GM18520 (cell line): ENCODE measurements at regions not wholly inside any gene's neighbourhood (a gene's known extent, or its start where the extent isn't known, plus 50 kb on each side); places are given as distances from the start of the nearest gene placed in this dataset.

Experiments used
- ATAC-seq: cut with Tn5 transposase; IDR thresholded peaks from one replicate; pipeline ENCODE4 v1.9.1; 2021; ENCODE audit not compliant: unreplicated experiment

GRCh38 chr10:123402656-123403055 lies 248.5 kb downstream of the BUB3 start:
- ATAC-seq = peak; percentile 68

- ATAC-seq = no peak
These were observed 250.2 kb downstream of the BUB3 start for GRCh38 chr10:123404357-123404756.

GRCh38 chr10:123408660-123409059 lies 254.5 kb downstream of the BUB3 start:
- no peak for ATAC-seq

- no peak for ATAC-seq
These were observed 255.2 kb downstream of the BUB3 start for GRCh38 chr10:123409426-123409825.

- no peak for ATAC-seq
These were observed 255.7 kb downstream of the BUB3 start for GRCh38 chr10:123409884-123410283.

GRCh38 chr10:123413353-123413752 lies 252.8 kb upstream of the GPR26 start:
- no peak for ATAC-seq

- no peak for ATAC-seq
These were observed 250.6 kb upstream of the GPR26 start for GRCh38 chr10:123415523-123415922.

GRCh38 chr10:123417414-123417813 lies 248.7 kb upstream of the GPR26 start:
- no peak for ATAC-seq

GRCh38 chr10:123421461-123421860 lies 244.7 kb upstream of the GPR26 start:
- ATAC-seq = no peak

GRCh38 chr10:123422261-123422660 lies 243.9 kb upstream of the GPR26 start:
- ATAC-seq = no peak

GRCh38 chr10:123424537-123424936 lies 241.6 kb upstream of the GPR26 start:
- ATAC-seq = no peak

GRCh38 chr10:123425680-123426079 lies 240.5 kb upstream of the GPR26 start:
- ATAC-seq = no peak

GRCh38 chr10:123427165-123427786 lies 238.9 kb upstream of the GPR26 start:
- ATAC-seq = no peak

GRCh38 chr10:123428391-123428790 lies 237.8 kb upstream of the GPR26 start:
- ATAC-seq = no peak

- no peak for ATAC-seq
These were observed 236.4 kb upstream of the GPR26 start for GRCh38 chr10:123429706-123430221.

- no peak for ATAC-seq
These were observed 232.6 kb upstream of the GPR26 start for GRCh38 chr10:123433539-123433938.

- ATAC-seq = no peak
These were observed 231.6 kb upstream of the GPR26 start for GRCh38 chr10:123434435-123435039.

GRCh38 chr10:123442901-123443300 lies 223.3 kb upstream of the GPR26 start:
- ATAC-seq = peak; percentile 94

GRCh38 chr10:123443924-123444323 lies 222.2 kb upstream of the GPR26 start:
- ATAC-seq = no peak

GRCh38 chr10:123445261-123445775 lies 220.8 kb upstream of the GPR26 start:
- ATAC-seq = no peak

- no peak for ATAC-seq
These were observed 219.6 kb upstream of the GPR26 start for GRCh38 chr10:123446449-123447156.
